Body of pancreas (tissue), 4 donors: ENCODE measurements at regions not wholly inside any gene's neighbourhood (a gene's known extent, or its start where the extent isn't known, plus 50 kb on each side); places are given as distances from the start of the nearest gene placed in this dataset.

Experiments
- ATAC-seq: fragments of 150-250 bp; one replicate; pipeline ENCODE4 v1.9.1; 2016
- DNase-seq, 4 donors: peaks; one replicate each; pipeline ENCODE4 v3.0.0-alpha.2; 2019
- H3K27ac ChIP-seq, 4 donors: fragments of 200-600 bp; sonication (generic); 1 replicate in 3 of 4; 2 replicates in 1 of 4; pipeline versions ENCODE4 v1.5.1 to v1.6.1; 2016 to 2019; ENCODE audit warnings: mild to moderate bottlenecking in 1 of 4, mixed read lengths in 1 of 4, moderate library complexity in 1 of 4
- H3K27me3 ChIP-seq, 2 donors: fragments of 200-600 bp; sonication (generic); one replicate each; pipeline ENCODE4 v1.6.0; 2016; ENCODE audit warnings: mild to moderate bottlenecking in 1 of 2
- H3K36me3 ChIP-seq, 2 donors: fragments of 200-600 bp; sonication (generic); replicated peaks in 1 of 2; 2 replicates each; pipeline ENCODE4 v1.5.1; 2016; ENCODE audit warnings: low read depth in 2 of 2; ENCODE audit not compliant: insufficient read depth in 1 of 2
- H3K4me1 ChIP-seq: fragments of 200-600 bp; sonication (generic); one replicate; pipeline ENCODE4 v1.6.0; 2016
- H3K4me3 ChIP-seq, 2 donors: fragments of 200-600 bp; sonication (generic); 1 replicate in 1 of 2; 2 replicates in 1 of 2; pipeline ENCODE4 v1.5.1; 2016 to 2019
- H3K9me3 ChIP-seq, 3 donors: fragments of 200-600 bp; sonication (generic); 1 replicate in 2 of 3; 2 replicates in 1 of 3; pipeline ENCODE4 v1.5.1; 2016
- POLR2A ChIP-seq, 3 donors: fragments of 450-650 bp; IDR thresholded peaks; one replicate each; pipeline ENCODE4 v1.6.1; 2016; ENCODE audit warnings: antibody characterized with exemption in 3 of 3, mild to moderate bottlenecking in 2 of 3
- WGBS, 2 donors: methylation state at CpG; one replicate each; pipeline ENCODE4 v1.1.5; 2017; 5-methylcytosine and 5-hydroxymethylcytosine counted together
- intact Hi-C: fragments of 100-400 bp; cut with DNase I; formaldehyde crosslinking; loops from one replicate; pipeline ENCODE4 v1.15.1; 2023
- TF ChIP-seq, protein P1 (sequence below), 7 experiments: fragments of 450-650 bp in 4 of 7; fragments of 200-600 bp in 3 of 7; sonication (generic) in 3 of 7; IDR thresholded peaks; one replicate each; pipeline ENCODE4 v1.5.1; 2016 to 2019; ENCODE audit warnings: antibody characterized with exemption in 7 of 7

DNA sequence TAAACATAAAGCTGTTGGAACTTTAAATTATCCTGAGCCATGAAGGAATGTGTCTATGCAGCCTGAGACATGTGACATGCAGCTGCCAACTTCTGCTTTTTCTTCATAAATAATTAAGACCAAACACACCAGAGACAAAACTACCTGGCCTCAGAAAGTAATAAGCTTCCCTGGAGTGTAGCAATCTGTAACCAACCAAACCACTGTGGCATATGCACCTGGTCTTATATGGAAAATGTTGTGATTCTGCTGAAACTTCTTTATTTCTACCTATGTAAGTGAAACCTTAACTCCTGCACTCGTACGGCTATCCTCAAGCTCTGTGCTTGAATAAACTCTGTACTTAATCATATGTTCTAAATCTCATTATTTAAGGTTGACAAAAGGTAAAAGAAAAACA lies 515.0 kb downstream of the TMEM182 start:
- H3K27me3 ChIP-seq = no peaks in the 10 kb centered on the region
- ATAC-seq (no peak), DNase-seq (no peak)
- no peaks in the 10 kb centered on the region for H3K36me3 ChIP-seq
- no peaks in the 10 kb centered on the region for H3K9me3 ChIP-seq
- H3K27ac ChIP-seq = no peak overlapping the region
- no peaks in the 10 kb centered on the region for H3K4me1 ChIP-seq
- TF ChIP-seq POLR2A (IDR thresholded peaks at IDR 0.05) = no peak
- TF ChIP-seq, protein P1, sequence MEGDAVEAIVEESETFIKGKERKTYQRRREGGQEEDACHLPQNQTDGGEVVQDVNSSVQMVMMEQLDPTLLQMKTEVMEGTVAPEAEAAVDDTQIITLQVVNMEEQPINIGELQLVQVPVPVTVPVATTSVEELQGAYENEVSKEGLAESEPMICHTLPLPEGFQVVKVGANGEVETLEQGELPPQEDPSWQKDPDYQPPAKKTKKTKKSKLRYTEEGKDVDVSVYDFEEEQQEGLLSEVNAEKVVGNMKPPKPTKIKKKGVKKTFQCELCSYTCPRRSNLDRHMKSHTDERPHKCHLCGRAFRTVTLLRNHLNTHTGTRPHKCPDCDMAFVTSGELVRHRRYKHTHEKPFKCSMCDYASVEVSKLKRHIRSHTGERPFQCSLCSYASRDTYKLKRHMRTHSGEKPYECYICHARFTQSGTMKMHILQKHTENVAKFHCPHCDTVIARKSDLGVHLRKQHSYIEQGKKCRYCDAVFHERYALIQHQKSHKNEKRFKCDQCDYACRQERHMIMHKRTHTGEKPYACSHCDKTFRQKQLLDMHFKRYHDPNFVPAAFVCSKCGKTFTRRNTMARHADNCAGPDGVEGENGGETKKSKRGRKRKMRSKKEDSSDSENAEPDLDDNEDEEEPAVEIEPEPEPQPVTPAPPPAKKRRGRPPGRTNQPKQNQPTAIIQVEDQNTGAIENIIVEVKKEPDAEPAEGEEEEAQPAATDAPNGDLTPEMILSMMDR (IDR thresholded peaks at IDR 0.05) = no peak
- 47 to 73% methylated on average over 2 of the region's 2 CpGs for WGBS, 2 donors
- H3K4me3 ChIP-seq = no peak overlapping the region
- intact Hi-C loops = no loop called here

DNA sequence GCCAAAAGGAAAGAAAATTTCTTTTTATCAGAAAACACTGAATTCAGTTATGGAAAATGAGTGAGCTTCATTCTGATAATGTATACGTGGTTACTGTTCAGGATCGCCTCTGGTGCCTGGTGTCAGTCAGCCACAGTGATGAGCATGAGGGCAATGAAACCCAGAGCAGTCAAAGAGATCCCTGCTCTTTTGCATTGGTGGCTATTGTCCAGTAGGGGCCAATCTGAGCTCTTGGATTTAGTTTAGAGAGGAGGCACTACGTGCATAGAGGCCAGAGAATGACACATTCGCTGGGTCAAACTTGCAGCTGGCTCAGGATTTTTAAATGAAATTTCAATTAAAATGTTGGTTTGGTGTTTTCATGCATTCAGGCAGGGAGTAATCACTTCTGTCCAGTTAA lies 522.9 kb downstream of the TMEM182 start:
- Histone ChIP-seq H3K9me3 (no peaks in the 10 kb centered on the region), H3K27ac (no peak overlapping the region), H3K4me3 (no peak overlapping the region), H3K36me3 (no peaks in the 10 kb centered on the region), H3K4me1 (no peaks in the 10 kb centered on the region), H3K27me3 (no peaks in the 10 kb centered on the region)
- DNase-seq (no peak), ATAC-seq (no peak)
- 27 to 34% methylated on average over 4 of the region's 4 CpGs for WGBS, 2 donors
- TF ChIP-seq, protein P1 (IDR thresholded peaks at IDR 0.05) = no peak
- no peak for TF ChIP-seq POLR2A (IDR thresholded peaks at IDR 0.05)
- intact Hi-C loops = no loop called here

DNA sequence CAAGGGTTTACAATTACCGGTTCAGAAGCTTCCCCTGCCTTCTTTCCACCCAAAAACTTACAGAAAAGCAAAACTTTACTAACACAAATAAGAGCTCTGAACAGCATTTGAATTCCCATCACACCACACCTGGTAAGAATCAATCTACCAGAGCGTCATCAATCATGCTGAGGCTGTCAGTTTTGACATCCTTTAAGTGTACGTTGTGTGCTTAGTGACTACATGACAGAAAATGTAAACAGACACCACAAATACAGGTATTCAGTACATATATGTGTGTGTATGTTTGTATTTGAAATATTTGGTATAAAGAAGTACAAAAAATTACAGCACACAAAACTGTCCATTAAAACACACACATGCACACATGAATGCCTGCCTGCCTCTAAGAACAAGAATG lies 523.5 kb downstream of the TMEM182 start:
- intact Hi-C loops = no loop called here
- H3K4me3 ChIP-seq = no peak overlapping the region
- H3K27ac ChIP-seq = no peak overlapping the region
- no peaks in the 10 kb centered on the region for H3K9me3 ChIP-seq
- no peaks in the 10 kb centered on the region for H3K36me3 ChIP-seq
- ATAC-seq = no peak
- no peak for DNase-seq
- no peaks in the 10 kb centered on the region for H3K4me1 ChIP-seq
- TF ChIP-seq, protein P1 (IDR thresholded peaks at IDR 0.05) = no peak
- no peak for TF ChIP-seq POLR2A (IDR thresholded peaks at IDR 0.05)
- 15 to 22% methylated on average over 3 of the region's 3 CpGs for WGBS, 2 donors
- no peaks in the 10 kb centered on the region for H3K27me3 ChIP-seq

DNA sequence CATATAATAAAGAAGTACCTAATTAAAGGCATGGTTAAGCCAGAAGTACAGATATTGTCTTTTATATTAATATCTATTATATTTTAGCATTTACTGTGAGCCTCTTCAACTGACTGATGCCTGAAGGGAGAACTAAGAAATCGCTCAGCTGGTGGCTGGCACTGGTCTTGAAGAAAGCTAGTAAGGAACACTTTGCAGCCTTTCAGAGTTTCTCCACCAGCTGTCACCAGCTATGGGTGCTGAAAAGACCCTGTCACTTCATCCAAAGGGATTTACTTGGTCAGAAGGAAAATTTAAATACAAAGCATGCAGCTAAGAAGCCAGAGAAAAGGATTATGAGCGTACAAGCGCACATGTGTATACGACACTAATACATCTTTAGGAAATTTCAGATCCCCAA lies 525.9 kb downstream of the TMEM182 start:
- no peaks in the 10 kb centered on the region for H3K36me3 ChIP-seq
- no peak overlapping the region for H3K27ac ChIP-seq
- no peaks in the 10 kb centered on the region for H3K4me1 ChIP-seq
- H3K9me3 ChIP-seq = no peaks in the 10 kb centered on the region
- intact Hi-C loops = no loop called here
- no peak overlapping the region for H3K4me3 ChIP-seq
- no peak for ATAC-seq
- TF ChIP-seq POLR2A (IDR thresholded peaks at IDR 0.05) = no peak
- TF ChIP-seq, protein P1 (IDR thresholded peaks at IDR 0.05) = no peak
- 77 to 80% methylated on average over 4 of the region's 4 CpGs for WGBS, 2 donors
- no peaks in the 10 kb centered on the region for H3K27me3 ChIP-seq
- no peak for DNase-seq

DNA sequence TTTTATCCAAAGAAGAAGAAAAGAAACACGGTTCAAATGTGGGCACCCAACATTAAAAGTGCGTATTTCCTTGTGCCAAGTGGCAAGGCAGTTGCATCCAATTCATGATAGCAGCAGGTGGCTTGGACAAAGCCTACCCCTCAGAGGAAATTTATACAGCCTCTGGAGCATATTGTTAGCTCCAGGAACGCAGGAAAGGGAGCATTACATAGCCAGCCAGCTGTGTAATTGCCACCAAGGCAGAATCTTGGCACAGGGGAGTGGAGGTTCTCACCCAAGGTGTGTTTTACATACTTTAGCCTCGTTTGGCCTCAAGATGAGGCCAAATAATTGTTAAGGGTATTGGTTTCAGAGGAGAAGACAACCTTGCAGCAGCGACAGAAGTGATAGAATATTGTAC lies 526.9 kb downstream of the TMEM182 start:
- WGBS, 2 donors = 39 to 44% methylated on average over 5 of the region's 5 CpGs
- DNase-seq = no peak

More for the DNA sequence above, 526.9 kb downstream of the TMEM182 start:
- Histone ChIP-seq H3K4me1 (no peaks in the 10 kb centered on the region), H3K36me3 (no peaks in the 10 kb centered on the region), H3K27ac (no peak overlapping the region), H3K9me3 (no peaks in the 10 kb centered on the region), H3K4me3 (no peak overlapping the region), H3K27me3 (no peaks in the 10 kb centered on the region)
- intact Hi-C loops = no loop called here
- TF ChIP-seq, protein P1 (IDR thresholded peaks at IDR 0.05) = no peak
- TF ChIP-seq POLR2A (IDR thresholded peaks at IDR 0.05) = no peak
- no peak for ATAC-seq
